OCI-LY3 (cell line): ENCODE measurements at regions not wholly inside any gene's neighbourhood (a gene's known extent, or its start where the extent isn't known, plus 50 kb on each side); places are given as distances from the start of the nearest gene placed in this dataset.

Experiments used
- H2AFZ ChIP-seq: fragments of 200-600, 300-600 bp; shearing (Covaris generic); 2 replicates; pipeline ENCODE4 v1.6.0; 2014; ENCODE audit warnings: antibody characterized with exemption, low read depth, low read length
- H3K27ac ChIP-seq: fragments of 200-600, 300-600 bp; sonication (generic); 2 replicates; pipeline ENCODE4 v1.5.1; 2014; ENCODE audit warnings: mild to moderate bottlenecking, low read length, moderate library complexity, mixed read lengths
- H3K27me3 ChIP-seq: fragments of 200-600, 300-600 bp; sonication (generic); 2 replicates; pipeline ENCODE4 v1.6.1; 2014; ENCODE audit warnings: low read depth, low read length, mixed read lengths
- H3K36me3 ChIP-seq: fragments of 200-600, 300-600 bp; sonication (generic); replicated peaks from 2 replicates; pipeline ENCODE3; 2014; ENCODE audit warnings: low read depth, low read length, mixed read lengths
- H3K4me1 ChIP-seq: fragments of 300-600, 200-600 bp; sonication (generic); 2 replicates; pipeline ENCODE4 v1.6.1; 2014; ENCODE audit warnings: low read length, mixed read lengths
- H3K4me2 ChIP-seq: fragments of 200-600, 300-600 bp; sonication (generic); 2 replicates; pipeline ENCODE4 v1.6.1; 2014; ENCODE audit warnings: low read length, mixed read lengths
- H3K4me3 ChIP-seq: fragments of 300-600, 200-600 bp; sonication (generic); 2 replicates; pipeline ENCODE4 v1.5.1; 2014; ENCODE audit warnings: antibody characterized with exemption, mild to moderate bottlenecking, low read length, moderate library complexity
- H3K79me2 ChIP-seq: fragments of 300-600, 200-600 bp; shearing (Covaris generic); 2 replicates; pipeline ENCODE4 v1.6.1; 2014; ENCODE audit warnings: mild to moderate bottlenecking, low read length, mixed read lengths
- H3K9ac ChIP-seq: fragments of 300-600, 200-600 bp; shearing (Covaris generic); 2 replicates; pipeline ENCODE4 v1.6.0; 2014; ENCODE audit warnings: mild to moderate bottlenecking, low read length, moderate library complexity
- H3K9me3 ChIP-seq: fragments of 200-600, 300-600 bp; shearing (Covaris generic); 2 replicates; pipeline ENCODE4 v1.6.1; 2014; ENCODE audit warnings: low read length, mixed read lengths; ENCODE audit not compliant: insufficient read depth
- H4K20me1 ChIP-seq: fragments of 200-600, 300-600 bp; sonication (generic); 2 replicates; pipeline ENCODE4 v1.6.1; 2016; ENCODE audit warnings: low read length, mixed read lengths; ENCODE audit not compliant: insufficient read depth
- CTCF ChIP-seq: fragments of 200-600, 300-600 bp; sonication (generic); IDR thresholded peaks from 2 replicates; pipeline ENCODE4 v1.5.1; 2014; ENCODE audit warnings: antibody characterized with exemption, low read length, low read depth
- EZH2phosphoT487 ChIP-seq: fragments of 200-600 bp; shearing (Covaris generic); IDR thresholded peaks from 2 replicates; pipeline ENCODE4 v1.6.1; 2018; ENCODE audit warnings: antibody characterized with exemption, mixed run types, low read depth

- no peak overlapping the region for H3K9ac ChIP-seq
- no peaks in the 10 kb centered on the region for H3K4me1 ChIP-seq
- no peaks in the 10 kb centered on the region for H4K20me1 ChIP-seq
- no peak overlapping the region for H2AFZ ChIP-seq
- H3K4me2 ChIP-seq = no peak overlapping the region
- no peak overlapping the region for H3K4me3 ChIP-seq
- H3K27me3 ChIP-seq = 0 out of 2 replicates have a peak, but pooled peaks cover 2% of the 10 kb centered on the region
- TF ChIP-seq EZH2phosphoT487 (no peak), CTCF (no peak)
- no peaks in the 10 kb centered on the region for H3K79me2 ChIP-seq
- no peak overlapping the region for H3K27ac ChIP-seq
- no peaks in the 10 kb centered on the region for H3K36me3 ChIP-seq
- H3K9me3 ChIP-seq = no peaks in the 10 kb centered on the region
These were observed 201.2 kb downstream of the TTC8 start for GRCh38 chr14:89025561-89026236.

GRCh38 chr14:89027097-89027740 lies 202.8 kb downstream of the TTC8 start:
- Histone ChIP-seq H3K4me1 (no peaks in the 10 kb centered on the region), H3K4me3 (no peak overlapping the region), H3K27ac (no peak overlapping the region), H3K9ac (no peak overlapping the region), H3K36me3 (no peaks in the 10 kb centered on the region), H3K27me3 (0 out of 2 replicates have a peak, but pooled peaks cover 2% of the 10 kb centered on the region), H4K20me1 (no peaks in the 10 kb centered on the region), H3K4me2 (no peak overlapping the region), H2AFZ (no peak overlapping the region), H3K9me3 (no peaks in the 10 kb centered on the region), H3K79me2 (no peaks in the 10 kb centered on the region)
- no peak for TF ChIP-seq CTCF
- no peak for TF ChIP-seq EZH2phosphoT487

- Histone ChIP-seq H3K4me1 (no peaks in the 10 kb centered on the region), H3K27ac (no peak overlapping the region), H3K27me3 (0 out of 2 replicates have a peak, but pooled peaks cover 2% of the 10 kb centered on the region), H3K36me3 (no peaks in the 10 kb centered on the region), H4K20me1 (no peaks in the 10 kb centered on the region), H3K4me2 (no peak overlapping the region), H3K79me2 (no peaks in the 10 kb centered on the region), H2AFZ (no peak overlapping the region), H3K4me3 (no peak overlapping the region), H3K9me3 (no peaks in the 10 kb centered on the region), H3K9ac (no peak overlapping the region)
- TF ChIP-seq EZH2phosphoT487 (no peak), CTCF (no peak)
These were observed 204.1 kb downstream of the TTC8 start for GRCh38 chr14:89028462-89029134.
